ENCODE measurements at regions not wholly inside any gene's neighbourhood (a gene's known extent, or its start where the extent isn't known, plus 50 kb on each side); places are given as distances from the start of the nearest gene placed in this dataset.

DNA sequence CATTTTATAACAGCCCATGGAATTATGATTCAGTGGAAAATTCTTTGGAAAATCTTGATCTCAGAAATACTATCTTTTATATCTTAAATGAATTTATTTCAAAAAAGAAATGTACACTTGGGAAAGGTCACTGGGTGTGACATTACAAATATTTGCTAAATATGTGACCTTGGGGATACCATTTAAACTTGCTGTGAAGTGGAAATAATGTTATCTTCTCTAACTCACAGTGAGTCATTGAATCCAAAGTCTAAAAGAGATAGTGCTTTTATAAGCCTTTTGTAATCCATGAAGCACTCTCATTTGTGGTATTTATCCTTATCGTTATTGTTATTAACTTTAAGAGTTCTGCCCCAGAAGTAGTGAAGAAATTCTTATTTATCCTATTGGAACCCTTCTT, 289.8 kb upstream of the SEMA6D start (continued):
- TF ChIP-seq, protein P1, sequence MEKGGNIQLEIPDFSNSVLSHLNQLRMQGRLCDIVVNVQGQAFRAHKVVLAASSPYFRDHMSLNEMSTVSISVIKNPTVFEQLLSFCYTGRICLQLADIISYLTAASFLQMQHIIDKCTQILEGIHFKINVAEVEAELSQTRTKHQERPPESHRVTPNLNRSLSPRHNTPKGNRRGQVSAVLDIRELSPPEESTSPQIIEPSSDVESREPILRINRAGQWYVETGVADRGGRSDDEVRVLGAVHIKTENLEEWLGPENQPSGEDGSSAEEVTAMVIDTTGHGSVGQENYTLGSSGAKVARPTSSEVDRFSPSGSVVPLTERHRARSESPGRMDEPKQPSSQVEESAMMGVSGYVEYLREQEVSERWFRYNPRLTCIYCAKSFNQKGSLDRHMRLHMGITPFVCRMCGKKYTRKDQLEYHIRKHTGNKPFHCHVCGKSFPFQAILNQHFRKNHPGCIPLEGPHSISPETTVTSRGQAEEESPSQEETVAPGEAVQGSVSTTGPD (CRISPR knock-in tag; IDR thresholded peaks at IDR 0.05), result no peak
- TF ChIP-seq, protein P2, sequence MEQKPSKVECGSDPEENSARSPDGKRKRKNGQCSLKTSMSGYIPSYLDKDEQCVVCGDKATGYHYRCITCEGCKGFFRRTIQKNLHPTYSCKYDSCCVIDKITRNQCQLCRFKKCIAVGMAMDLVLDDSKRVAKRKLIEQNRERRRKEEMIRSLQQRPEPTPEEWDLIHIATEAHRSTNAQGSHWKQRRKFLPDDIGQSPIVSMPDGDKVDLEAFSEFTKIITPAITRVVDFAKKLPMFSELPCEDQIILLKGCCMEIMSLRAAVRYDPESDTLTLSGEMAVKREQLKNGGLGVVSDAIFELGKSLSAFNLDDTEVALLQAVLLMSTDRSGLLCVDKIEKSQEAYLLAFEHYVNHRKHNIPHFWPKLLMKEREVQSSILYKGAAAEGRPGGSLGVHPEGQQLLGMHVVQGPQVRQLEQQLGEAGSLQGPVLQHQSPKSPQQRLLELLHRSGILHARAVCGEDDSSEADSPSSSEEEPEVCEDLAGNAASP (CRISPR knock-in tag; IDR thresholded peaks at IDR 0.05; ENCODE audit: borderline replicate concordance), result no peak
- TF ChIP-seq FOXM1 (CRISPR knock-in tag; IDR thresholded peaks at IDR 0.05) (no peak), SALL2 (CRISPR knock-in tag; IDR thresholded peaks at IDR 0.05) (no peak), TCF7 (IDR thresholded peaks at IDR 0.05; ENCODE audit: low read depth) (peak; percentile 9; the same call in 1 of the 2 replicates), SOX5 (CRISPR knock-in tag; IDR thresholded peaks at IDR 0.05; ENCODE audit: borderline replicate concordance) (peak; percentile 78), SOX13 (IDR thresholded peaks at IDR 0.05) (no peak), SOX13 (CRISPR knock-in tag; conservative IDR thresholded peaks at IDR 0.05 in 1 of 2, IDR thresholded peaks at IDR 0.05 in 1 of 2) (peak in 1 of 2 experiments; percentile 82; a peak in 2 of 4 replicates), HDAC2 (CRISPR knock-in tag; IDR thresholded peaks at IDR 0.05) (peak; percentile 52; the same call in 1 of the 2 replicates), HNRNPK (IDR thresholded peaks at IDR 0.05; ENCODE audit: low read depth, low read length, poor library complexity, severe bottlenecking) (no peak), RAD21 (CRISPR knock-in tag; IDR thresholded peaks at IDR 0.05) (no peak), HOXA5 (CRISPR knock-in tag; IDR thresholded peaks at IDR 0.05) (no peak), BORCS8-MEF2B (CRISPR knock-in tag; IDR thresholded peaks at IDR 0.05) (no peak), SNAI1 (CRISPR knock-in tag; IDR thresholded peaks at IDR 0.05; ENCODE audit: borderline replicate concordance) (no peak), FOXP1 (IDR thresholded peaks at IDR 0.05) (no peak), FOXP1 (CRISPR knock-in tag; IDR thresholded peaks at IDR 0.05) (peak; percentile 27; the same call in 1 of the 2 replicates), ISL2 (CRISPR knock-in tag; IDR thresholded peaks at IDR 0.05) (peak; percentile 58; the same call in 1 of the 2 replicates), TBX3 (IDR thresholded peaks at IDR 0.05; ENCODE audit: borderline replicate concordance) (peak; percentile 57; the same call in 1 of the 2 replicates), ZNF230 (CRISPR knock-in tag; IDR thresholded peaks at IDR 0.05) (no peak)
- TF ChIP-seq, protein P3, sequence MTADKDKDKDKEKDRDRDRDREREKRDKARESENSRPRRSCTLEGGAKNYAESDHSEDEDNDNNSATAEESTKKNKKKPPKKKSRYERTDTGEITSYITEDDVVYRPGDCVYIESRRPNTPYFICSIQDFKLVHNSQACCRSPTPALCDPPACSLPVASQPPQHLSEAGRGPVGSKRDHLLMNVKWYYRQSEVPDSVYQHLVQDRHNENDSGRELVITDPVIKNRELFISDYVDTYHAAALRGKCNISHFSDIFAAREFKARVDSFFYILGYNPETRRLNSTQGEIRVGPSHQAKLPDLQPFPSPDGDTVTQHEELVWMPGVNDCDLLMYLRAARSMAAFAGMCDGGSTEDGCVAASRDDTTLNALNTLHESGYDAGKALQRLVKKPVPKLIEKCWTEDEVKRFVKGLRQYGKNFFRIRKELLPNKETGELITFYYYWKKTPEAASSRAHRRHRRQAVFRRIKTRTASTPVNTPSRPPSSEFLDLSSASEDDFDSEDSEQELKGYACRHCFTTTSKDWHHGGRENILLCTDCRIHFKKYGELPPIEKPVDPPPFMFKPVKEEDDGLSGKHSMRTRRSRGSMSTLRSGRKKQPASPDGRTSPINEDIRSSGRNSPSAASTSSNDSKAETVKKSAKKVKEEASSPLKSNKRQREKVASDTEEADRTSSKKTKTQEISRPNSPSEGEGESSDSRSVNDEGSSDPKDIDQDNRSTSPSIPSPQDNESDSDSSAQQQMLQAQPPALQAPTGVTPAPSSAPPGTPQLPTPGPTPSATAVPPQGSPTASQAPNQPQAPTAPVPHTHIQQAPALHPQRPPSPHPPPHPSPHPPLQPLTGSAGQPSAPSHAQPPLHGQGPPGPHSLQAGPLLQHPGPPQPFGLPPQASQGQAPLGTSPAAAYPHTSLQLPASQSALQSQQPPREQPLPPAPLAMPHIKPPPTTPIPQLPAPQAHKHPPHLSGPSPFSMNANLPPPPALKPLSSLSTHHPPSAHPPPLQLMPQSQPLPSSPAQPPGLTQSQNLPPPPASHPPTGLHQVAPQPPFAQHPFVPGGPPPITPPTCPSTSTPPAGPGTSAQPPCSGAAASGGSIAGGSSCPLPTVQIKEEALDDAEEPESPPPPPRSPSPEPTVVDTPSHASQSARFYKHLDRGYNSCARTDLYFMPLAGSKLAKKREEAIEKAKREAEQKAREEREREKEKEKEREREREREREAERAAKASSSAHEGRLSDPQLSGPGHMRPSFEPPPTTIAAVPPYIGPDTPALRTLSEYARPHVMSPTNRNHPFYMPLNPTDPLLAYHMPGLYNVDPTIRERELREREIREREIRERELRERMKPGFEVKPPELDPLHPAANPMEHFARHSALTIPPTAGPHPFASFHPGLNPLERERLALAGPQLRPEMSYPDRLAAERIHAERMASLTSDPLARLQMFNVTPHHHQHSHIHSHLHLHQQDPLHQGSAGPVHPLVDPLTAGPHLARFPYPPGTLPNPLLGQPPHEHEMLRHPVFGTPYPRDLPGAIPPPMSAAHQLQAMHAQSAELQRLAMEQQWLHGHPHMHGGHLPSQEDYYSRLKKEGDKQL (CRISPR knock-in tag; IDR thresholded peaks at IDR 0.05; ENCODE audit: low read depth), result peak; percentile 46; the same call in 1 of the 2 replicates
- TF ChIP-seq, protein P4, sequence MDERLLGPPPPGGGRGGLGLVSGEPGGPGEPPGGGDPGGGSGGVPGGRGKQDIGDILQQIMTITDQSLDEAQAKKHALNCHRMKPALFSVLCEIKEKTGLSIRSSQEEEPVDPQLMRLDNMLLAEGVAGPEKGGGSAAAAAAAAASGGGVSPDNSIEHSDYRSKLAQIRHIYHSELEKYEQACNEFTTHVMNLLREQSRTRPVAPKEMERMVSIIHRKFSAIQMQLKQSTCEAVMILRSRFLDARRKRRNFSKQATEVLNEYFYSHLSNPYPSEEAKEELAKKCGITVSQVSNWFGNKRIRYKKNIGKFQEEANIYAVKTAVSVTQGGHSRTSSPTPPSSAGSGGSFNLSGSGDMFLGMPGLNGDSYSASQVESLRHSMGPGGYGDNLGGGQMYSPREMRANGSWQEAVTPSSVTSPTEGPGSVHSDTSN (CRISPR knock-in tag; IDR thresholded peaks at IDR 0.05), result no peak
